ENCODE measurements at regions not wholly inside any gene's neighbourhood (a gene's known extent, or its start where the extent isn't known, plus 50 kb on each side); places are given as distances from the start of the nearest gene placed in this dataset.

DNA sequence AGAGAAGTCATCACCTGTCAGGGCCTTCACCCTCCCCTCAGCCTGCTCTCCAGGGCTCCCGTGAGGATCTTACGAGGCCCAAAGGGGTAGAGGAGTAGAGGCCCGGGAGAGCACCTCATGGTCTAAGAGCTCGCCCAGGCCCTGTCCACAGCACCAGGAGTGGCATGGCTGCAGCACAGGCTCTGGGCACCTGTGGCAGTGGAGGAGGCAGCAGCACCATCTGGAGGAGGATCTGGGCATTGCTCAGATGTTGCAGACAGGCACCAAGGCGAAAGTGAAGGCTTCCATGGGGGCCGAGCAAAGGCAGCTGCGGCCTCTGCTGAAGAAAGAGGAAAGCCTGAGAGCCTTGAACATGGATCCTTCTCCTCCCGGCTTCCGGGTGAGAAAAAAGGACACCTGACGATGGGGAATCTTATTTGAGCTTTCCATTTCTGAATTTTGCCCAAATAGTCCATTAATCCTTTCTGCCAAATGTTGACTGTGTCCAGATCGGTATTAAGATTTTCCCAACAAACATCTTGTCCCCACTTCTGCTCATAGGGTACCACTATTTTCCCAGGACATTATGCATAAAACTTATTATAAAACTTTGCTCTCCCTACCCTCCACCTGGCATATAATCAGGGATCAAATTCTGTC, 604.7 kb downstream of the PTPRC start:
- Histone ChIP-seq H3K9me2 (ENCODE audit: insufficient read depth, low read length) (no peaks in the 10 kb centered on the region), H2AFZ (ENCODE audit: low read depth, low read length) (no peak overlapping the region), H3K9ac (ENCODE audit: low read length) (no peak overlapping the region), H3K79me2 (replicated peaks; ENCODE audit: insufficient read depth, low read length) (no peaks in the 10 kb centered on the region), H3K4me3 (ENCODE audit: low read length) (no peak overlapping the region), H3K27me3 (ENCODE audit: insufficient read depth, low read depth, low read length) (no peaks in the 10 kb centered on the region), H3K27ac (ENCODE audit: low read length) (no peak overlapping the region), H3K9me3 (ENCODE audit: low read length) (no peaks in the 10 kb centered on the region), H3F3A (ENCODE audit: insufficient read depth, low read length, poor library complexity, severe bottlenecking) (no peaks in the 10 kb centered on the region), H3K36me3 (ENCODE audit: insufficient read depth, low read length) (no peaks in the 10 kb centered on the region), H3K4me2 (ENCODE audit: low read length) (no peak overlapping the region), H4K20me1 (ENCODE audit: insufficient read depth) (no peaks in the 10 kb centered on the region)
- TF ChIP-seq, protein P1, sequence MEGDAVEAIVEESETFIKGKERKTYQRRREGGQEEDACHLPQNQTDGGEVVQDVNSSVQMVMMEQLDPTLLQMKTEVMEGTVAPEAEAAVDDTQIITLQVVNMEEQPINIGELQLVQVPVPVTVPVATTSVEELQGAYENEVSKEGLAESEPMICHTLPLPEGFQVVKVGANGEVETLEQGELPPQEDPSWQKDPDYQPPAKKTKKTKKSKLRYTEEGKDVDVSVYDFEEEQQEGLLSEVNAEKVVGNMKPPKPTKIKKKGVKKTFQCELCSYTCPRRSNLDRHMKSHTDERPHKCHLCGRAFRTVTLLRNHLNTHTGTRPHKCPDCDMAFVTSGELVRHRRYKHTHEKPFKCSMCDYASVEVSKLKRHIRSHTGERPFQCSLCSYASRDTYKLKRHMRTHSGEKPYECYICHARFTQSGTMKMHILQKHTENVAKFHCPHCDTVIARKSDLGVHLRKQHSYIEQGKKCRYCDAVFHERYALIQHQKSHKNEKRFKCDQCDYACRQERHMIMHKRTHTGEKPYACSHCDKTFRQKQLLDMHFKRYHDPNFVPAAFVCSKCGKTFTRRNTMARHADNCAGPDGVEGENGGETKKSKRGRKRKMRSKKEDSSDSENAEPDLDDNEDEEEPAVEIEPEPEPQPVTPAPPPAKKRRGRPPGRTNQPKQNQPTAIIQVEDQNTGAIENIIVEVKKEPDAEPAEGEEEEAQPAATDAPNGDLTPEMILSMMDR (IDR thresholded peaks at IDR 0.05; ENCODE audit: poor library complexity, severe bottlenecking), result no peak
- TF ChIP-seq, protein P2, sequence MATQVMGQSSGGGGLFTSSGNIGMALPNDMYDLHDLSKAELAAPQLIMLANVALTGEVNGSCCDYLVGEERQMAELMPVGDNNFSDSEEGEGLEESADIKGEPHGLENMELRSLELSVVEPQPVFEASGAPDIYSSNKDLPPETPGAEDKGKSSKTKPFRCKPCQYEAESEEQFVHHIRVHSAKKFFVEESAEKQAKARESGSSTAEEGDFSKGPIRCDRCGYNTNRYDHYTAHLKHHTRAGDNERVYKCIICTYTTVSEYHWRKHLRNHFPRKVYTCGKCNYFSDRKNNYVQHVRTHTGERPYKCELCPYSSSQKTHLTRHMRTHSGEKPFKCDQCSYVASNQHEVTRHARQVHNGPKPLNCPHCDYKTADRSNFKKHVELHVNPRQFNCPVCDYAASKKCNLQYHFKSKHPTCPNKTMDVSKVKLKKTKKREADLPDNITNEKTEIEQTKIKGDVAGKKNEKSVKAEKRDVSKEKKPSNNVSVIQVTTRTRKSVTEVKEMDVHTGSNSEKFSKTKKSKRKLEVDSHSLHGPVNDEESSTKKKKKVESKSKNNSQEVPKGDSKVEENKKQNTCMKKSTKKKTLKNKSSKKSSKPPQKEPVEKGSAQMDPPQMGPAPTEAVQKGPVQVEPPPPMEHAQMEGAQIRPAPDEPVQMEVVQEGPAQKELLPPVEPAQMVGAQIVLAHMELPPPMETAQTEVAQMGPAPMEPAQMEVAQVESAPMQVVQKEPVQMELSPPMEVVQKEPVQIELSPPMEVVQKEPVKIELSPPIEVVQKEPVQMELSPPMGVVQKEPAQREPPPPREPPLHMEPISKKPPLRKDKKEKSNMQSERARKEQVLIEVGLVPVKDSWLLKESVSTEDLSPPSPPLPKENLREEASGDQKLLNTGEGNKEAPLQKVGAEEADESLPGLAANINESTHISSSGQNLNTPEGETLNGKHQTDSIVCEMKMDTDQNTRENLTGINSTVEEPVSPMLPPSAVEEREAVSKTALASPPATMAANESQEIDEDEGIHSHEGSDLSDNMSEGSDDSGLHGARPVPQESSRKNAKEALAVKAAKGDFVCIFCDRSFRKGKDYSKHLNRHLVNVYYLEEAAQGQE (IDR thresholded peaks at IDR 0.05; ENCODE audit: borderline replicate concordance), result no peak
- TF ChIP-seq EP300 (conservative IDR thresholded peaks at IDR 0.05; ENCODE audit: poor library complexity, severe bottlenecking) (no peak), TAF1 (IDR thresholded peaks at IDR 0.05; ENCODE audit: low read depth) (no peak), EZH2 (IDR thresholded peaks at IDR 0.05; ENCODE audit: borderline replicate concordance, insufficient read depth, low read length, poor library complexity, severe bottlenecking) (no peak), RAD21 (conservative IDR thresholded peaks at IDR 0.05) (no peak), MXI1 (conservative IDR thresholded peaks at IDR 0.05; ENCODE audit: poor library complexity, severe bottlenecking) (no peak), POLR2AphosphoS5 (IDR thresholded peaks at IDR 0.05) (no peak), SMC3 (conservative IDR thresholded peaks at IDR 0.05; ENCODE audit: poor library complexity) (no peak)

DNA sequence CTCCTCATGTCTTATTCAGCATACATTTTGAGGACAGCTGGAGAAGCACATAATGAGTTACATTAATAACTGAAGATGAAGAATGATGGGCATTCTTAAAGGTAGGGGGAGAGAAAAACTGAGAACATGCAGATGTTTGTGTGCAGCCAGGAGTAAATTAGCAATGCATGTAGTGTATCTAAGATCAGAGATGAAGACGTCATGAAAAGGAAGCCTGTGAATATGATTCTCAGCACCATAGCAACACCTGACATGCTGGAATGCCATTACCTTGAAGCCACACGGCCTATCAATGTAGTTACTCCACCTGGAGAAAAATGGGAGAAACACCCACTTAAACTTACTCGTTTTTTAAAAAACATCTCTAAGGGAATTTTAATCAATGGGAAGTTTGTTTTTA, 607.1 kb downstream of the PTPRC start:
- H3K9me2 ChIP-seq (ENCODE audit: insufficient read depth, low read length), result no peaks in the 10 kb centered on the region
- H3K27ac ChIP-seq (ENCODE audit: low read length), result peak overlapping the region; percentile 21
- H3K4me3 ChIP-seq (ENCODE audit: low read length), result no peak overlapping the region
- no peak overlapping the region for H3K9ac ChIP-seq (ENCODE audit: low read length)
- no peaks in the 10 kb centered on the region for H3F3A ChIP-seq (ENCODE audit: insufficient read depth, low read length, poor library complexity, severe bottlenecking)
- H3K27me3 ChIP-seq (ENCODE audit: insufficient read depth, low read depth, low read length), result no peaks in the 10 kb centered on the region
- no peaks in the 10 kb centered on the region for H3K36me3 ChIP-seq (ENCODE audit: insufficient read depth, low read length)
- no peak overlapping the region for H2AFZ ChIP-seq (ENCODE audit: low read depth, low read length)
- no peak overlapping the region for H3K4me2 ChIP-seq (ENCODE audit: low read length)
- no peak for TF ChIP-seq MXI1 (conservative IDR thresholded peaks at IDR 0.05; ENCODE audit: poor library complexity, severe bottlenecking)
- TF ChIP-seq TAF1 (IDR thresholded peaks at IDR 0.05; ENCODE audit: low read depth), result no peak
- TF ChIP-seq SMC3 (conservative IDR thresholded peaks at IDR 0.05; ENCODE audit: poor library complexity), result no peak
- TF ChIP-seq, protein P1 (IDR thresholded peaks at IDR 0.05; ENCODE audit: poor library complexity, severe bottlenecking), result no peak
- TF ChIP-seq EZH2 (IDR thresholded peaks at IDR 0.05; ENCODE audit: borderline replicate concordance, insufficient read depth, low read length, poor library complexity, severe bottlenecking), result no peak
- no peak for TF ChIP-seq POLR2AphosphoS5 (IDR thresholded peaks at IDR 0.05)
- TF ChIP-seq, protein P2 (IDR thresholded peaks at IDR 0.05; ENCODE audit: borderline replicate concordance), result no peak
- TF ChIP-seq RAD21 (conservative IDR thresholded peaks at IDR 0.05), result no peak
- TF ChIP-seq EP300 (conservative IDR thresholded peaks at IDR 0.05; ENCODE audit: poor library complexity, severe bottlenecking), result no peak
- no peaks in the 10 kb centered on the region for H3K9me3 ChIP-seq (ENCODE audit: low read length)
- H4K20me1 ChIP-seq (ENCODE audit: insufficient read depth), result no peaks in the 10 kb centered on the region
- no peaks in the 10 kb centered on the region for H3K79me2 ChIP-seq (replicated peaks; ENCODE audit: insufficient read depth, low read length)

Measured in neural cell (in vitro differentiated cells).